ENCODE measurements at regions not wholly inside any gene's neighbourhood (a gene's known extent, or its start where the extent isn't known, plus 50 kb on each side); places are given as distances from the start of the nearest gene placed in this dataset.
A peak's percentile ranks its signal among the peaks of the same experiment; 100 is the strongest.
"Not testable (repeated sequence)": the region's sequence is repeated elsewhere in the genome, so short reads cannot be mapped to it uniquely, and the experiment has no call there.

GRCh38 chr3:5035113-5035512 is 55.9 kb downstream of the BHLHE40 start:
- DNase-seq (no peak), ATAC-seq (no peak)
- intact Hi-C loops (cut with DNase I): no loop called here

GRCh38 chr3:5035692-5036391 is 56.6 kb downstream of the BHLHE40 start:
- intact Hi-C loops (cut with DNase I): no loop called here
- ATAC-seq (no peak), DNase-seq (no peak)

- DNase-seq (no peak), ATAC-seq (no peak)
- intact Hi-C loops (cut with DNase I): no loop called here
Observed at GRCh38 chr3:5036392-5036766, 57.1 kb downstream of the BHLHE40 start.

GRCh38 chr3:5036858-5037257 is 57.6 kb downstream of the BHLHE40 start:
- intact Hi-C loops (cut with DNase I): no loop called here
- DNase-seq (no peak), ATAC-seq (no peak)

GRCh38 chr3:5039585-5039984 is 60.3 kb downstream of the BHLHE40 start:
- ATAC-seq: no peak
- DNase-seq: no peak
- intact Hi-C loops (cut with DNase I): no loop called here

GRCh38 chr3:5041315-5041714 is 62.1 kb downstream of the BHLHE40 start:
- intact Hi-C loops (cut with DNase I): no loop called here
- ATAC-seq (no peak), DNase-seq (no peak)

GRCh38 chr3:5045961-5046360 is 66.7 kb downstream of the BHLHE40 start:
- intact Hi-C loops (cut with DNase I): no loop called here

GRCh38 chr3:5047764-5048419 is 68.7 kb downstream of the BHLHE40 start:
- ATAC-seq (no peak), DNase-seq (no peak)
- intact Hi-C loops (cut with DNase I): no loop called here

More at GRCh38 chr3:5045961-5046360, 66.7 kb downstream of the BHLHE40 start:
- DNase-seq: no peak
- ATAC-seq: no peak

GRCh38 chr3:5051772-5052171 is 70.3 kb upstream of the ARL8B start:
- intact Hi-C loops (cut with DNase I): loop anchor here in 1 of 2 donors (10.0 kb wide), 1 partner anchor 227 kb away; no protein-coding TSS in a partner anchor
- ATAC-seq: no peak
- no peak for DNase-seq

- intact Hi-C loops (cut with DNase I): loop anchor here in 1 of 2 donors (10.0 kb wide), 1 partner anchor 227 kb away; no protein-coding TSS in a partner anchor
- ATAC-seq (no peak), DNase-seq (no peak)
Observed at GRCh38 chr3:5052247-5052646, 69.8 kb upstream of the ARL8B start.

GRCh38 chr3:5053021-5053831 is 68.9 kb upstream of the ARL8B start:
- DNase-seq (peak; percentile 30), ATAC-seq (peak; percentile 22 to 27)
- intact Hi-C loops (cut with DNase I): loop anchor here in 1 of 2 donors (10.0 kb wide), 1 partner anchor 228 kb away; no protein-coding TSS in a partner anchor

- ATAC-seq: no peak
- no peak for DNase-seq
- intact Hi-C loops (cut with DNase I): loop anchor here in 1 of 2 donors (10.0 kb wide), 1 partner anchor 229 kb away; no protein-coding TSS in a partner anchor
Observed at GRCh38 chr3:5054098-5054497, 68.0 kb upstream of the ARL8B start.

GRCh38 chr3:5054579-5054978 is 67.5 kb upstream of the ARL8B start:
- intact Hi-C loops (cut with DNase I): loop anchor here in 1 of 2 donors (10.0 kb wide), 1 partner anchor 230 kb away; no protein-coding TSS in a partner anchor
- ATAC-seq, DNase-seq: not testable (repeated sequence)

GRCh38 chr3:5055357-5056110 is 66.6 kb upstream of the ARL8B start:
- ATAC-seq: no peak
- intact Hi-C loops (cut with DNase I): loop anchor here (2.0 to 10.0 kb wide), 4 partner anchors 231 to 398 kb away; no protein-coding TSS in a partner anchor
- no peak for DNase-seq

- intact Hi-C loops (cut with DNase I): loop anchor here (2.0 to 10.0 kb wide), 4 partner anchors 231 to 399 kb away; no protein-coding TSS in a partner anchor
- ATAC-seq: no peak
- DNase-seq: no peak
Observed at GRCh38 chr3:5056111-5056391, 66.0 kb upstream of the ARL8B start.

- ATAC-seq: no peak
- no peak for DNase-seq
- intact Hi-C loops (cut with DNase I): loop anchor here (2.0 to 10.0 kb wide), 4 partner anchors 232 to 400 kb away; no protein-coding TSS in a partner anchor
Observed at GRCh38 chr3:5057272-5057671, 64.8 kb upstream of the ARL8B start.

GRCh38 chr3:5057857-5058324 is 64.2 kb upstream of the ARL8B start:
- peak; percentile 86 to 92 for ATAC-seq
- intact Hi-C loops (cut with DNase I): loop anchor here (2.0 to 10.0 kb wide), 4 partner anchors 233 to 401 kb away; no protein-coding TSS in a partner anchor
- DNase-seq: peak; percentile 79

GRCh38 chr3:5058471-5058951 is 63.6 kb upstream of the ARL8B start:
- intact Hi-C loops (cut with DNase I): loop anchor here in 1 of 2 donors (5.0 to 10.0 kb wide), 2 partner anchors 234 to 401 kb away; no protein-coding TSS in a partner anchor
- ATAC-seq: peak in 1 of 2 donors; percentile 41
- DNase-seq: no peak

Data from left cardiac atrium (tissue), 4 donors.